SK-N-MC (cell line): ENCODE measurements at regions not wholly inside any gene's neighbourhood (a gene's known extent, or its start where the extent isn't known, plus 50 kb on each side); places are given as distances from the start of the nearest gene placed in this dataset.
"Not testable (repeated sequence)": the region's sequence is repeated elsewhere in the genome, so short reads cannot be mapped to it uniquely, and the experiment has no call there.

ENCODE experiments used
- EZH2 ChIP-seq: fragments of 200-600 bp; sonication (generic); IDR thresholded peaks from one replicate; pipeline ENCODE4 v1.6.1; 2017; ENCODE audit warnings: antibody characterized with exemption
- POLR2AphosphoS5 ChIP-seq: IDR thresholded peaks from 2 replicates; pipeline ENCODE4 v1.6.1; 2012; ENCODE audit warnings: mild to moderate bottlenecking, low read depth, low read length, borderline replicate concordance

GRCh38 chrX:140019134-140019533, 53.8 kb upstream of the CXorf66 start:
- TF ChIP-seq EZH2, POLR2AphosphoS5: not testable (repeated sequence)
